Neural crest cell (in vitro differentiated cells): ENCODE measurements at regions not wholly inside any gene's neighbourhood (a gene's known extent, or its start where the extent isn't known, plus 50 kb on each side); places are given as distances from the start of the nearest gene placed in this dataset.

Experiments used
- DNase-seq: peaks from one replicate; pipeline ENCODE4 v3.0.0; 2021; ENCODE audit warnings: low read depth, mixed read lengths, low spot score
- H3K27ac Mint-ChIP-seq: one replicate; pipeline ENCODE4 v1.8.0; 2021; ENCODE audit warnings: mild to moderate bottlenecking, mixed read lengths; ENCODE audit not compliant: unreplicated experiment
- H3K27me3 Mint-ChIP-seq: 2 replicates; pipeline ENCODE4 v1.8.0; 2021; ENCODE audit warnings: low read depth, mild to moderate bottlenecking, mixed read lengths
- H3K36me3 Mint-ChIP-seq: 2 replicates; pipeline ENCODE4 v1.8.0; 2021; ENCODE audit warnings: low read depth, mild to moderate bottlenecking, mixed read lengths
- H3K4me1 Mint-ChIP-seq: 2 replicates; pipeline ENCODE4 v1.8.0; 2021; ENCODE audit warnings: mixed read lengths
- H3K4me3 Mint-ChIP-seq: one replicate; pipeline ENCODE4 v1.8.0; 2021; ENCODE audit warnings: mild to moderate bottlenecking, mixed read lengths
- H3K9me3 Mint-ChIP-seq: 2 replicates; pipeline ENCODE4 v1.8.0; 2021; ENCODE audit warnings: mixed read lengths
- TF ChIP-seq, protein P1 (sequence below): fragments of 200-600 bp; sonication (generic); conservative IDR thresholded peaks from 2 replicates; pipeline ENCODE4 v1.5.0; 2021; ENCODE audit warnings: antibody characterized with exemption, mild to moderate bottlenecking

- TF ChIP-seq, protein P1, sequence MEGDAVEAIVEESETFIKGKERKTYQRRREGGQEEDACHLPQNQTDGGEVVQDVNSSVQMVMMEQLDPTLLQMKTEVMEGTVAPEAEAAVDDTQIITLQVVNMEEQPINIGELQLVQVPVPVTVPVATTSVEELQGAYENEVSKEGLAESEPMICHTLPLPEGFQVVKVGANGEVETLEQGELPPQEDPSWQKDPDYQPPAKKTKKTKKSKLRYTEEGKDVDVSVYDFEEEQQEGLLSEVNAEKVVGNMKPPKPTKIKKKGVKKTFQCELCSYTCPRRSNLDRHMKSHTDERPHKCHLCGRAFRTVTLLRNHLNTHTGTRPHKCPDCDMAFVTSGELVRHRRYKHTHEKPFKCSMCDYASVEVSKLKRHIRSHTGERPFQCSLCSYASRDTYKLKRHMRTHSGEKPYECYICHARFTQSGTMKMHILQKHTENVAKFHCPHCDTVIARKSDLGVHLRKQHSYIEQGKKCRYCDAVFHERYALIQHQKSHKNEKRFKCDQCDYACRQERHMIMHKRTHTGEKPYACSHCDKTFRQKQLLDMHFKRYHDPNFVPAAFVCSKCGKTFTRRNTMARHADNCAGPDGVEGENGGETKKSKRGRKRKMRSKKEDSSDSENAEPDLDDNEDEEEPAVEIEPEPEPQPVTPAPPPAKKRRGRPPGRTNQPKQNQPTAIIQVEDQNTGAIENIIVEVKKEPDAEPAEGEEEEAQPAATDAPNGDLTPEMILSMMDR, result peak; percentile 62
- H3K4me3 Mint-ChIP-seq, result no peak overlapping the region
- no peaks in the 10 kb centered on the region for H3K36me3 Mint-ChIP-seq
- no peaks in the 10 kb centered on the region for H3K9me3 Mint-ChIP-seq
- H3K27me3 Mint-ChIP-seq, result no peaks in the 10 kb centered on the region
- H3K4me1 Mint-ChIP-seq, result peaks cover 12% of the 10 kb centered on the region
- peak; percentile 15 for DNase-seq
- H3K27ac Mint-ChIP-seq, result no peak overlapping the region
These were observed 575.8 kb downstream of the TOX3 start for GRCh38 chr16:51971184-51971583.

- Mint-ChIP-seq H3K36me3 (no peaks in the 10 kb centered on the region), H3K4me3 (no peak overlapping the region), H3K27ac (no peak overlapping the region), H3K27me3 (peaks cover 4% of the 10 kb centered on the region), H3K9me3 (peaks cover 2% of the 10 kb centered on the region), H3K4me1 (peaks cover 12% of the 10 kb centered on the region)
- no peak for DNase-seq
- TF ChIP-seq, protein P1, result no peak
These were observed 578.2 kb downstream of the TOX3 start for GRCh38 chr16:51968749-51969148.

DNA sequence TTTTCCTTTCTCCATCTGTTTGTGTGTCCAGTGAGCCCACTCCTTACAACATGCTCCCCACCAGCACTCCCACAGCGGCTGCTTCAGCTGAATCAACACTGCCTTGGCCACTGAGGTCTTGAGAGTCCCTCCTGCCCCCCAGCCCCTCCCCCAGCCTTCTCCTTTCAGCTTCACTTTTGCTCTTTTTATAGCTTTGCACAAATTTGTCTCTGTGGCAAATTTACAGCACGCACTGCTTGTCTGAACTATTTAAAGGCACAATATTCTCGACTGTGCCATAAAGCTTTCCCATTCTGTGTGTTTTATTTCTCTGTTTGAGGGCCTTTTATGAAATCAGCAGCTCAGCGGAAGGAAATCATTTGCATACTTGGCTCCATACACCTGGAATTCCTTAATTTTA, 579.3 kb downstream of the TOX3 start:
- Mint-ChIP-seq H3K9me3 (peaks cover 2% of the 10 kb centered on the region), H3K27me3 (peaks cover 4% of the 10 kb centered on the region), H3K4me3 (no peak overlapping the region), H3K27ac (no peak overlapping the region), H3K4me1 (peaks cover 12% of the 10 kb centered on the region), H3K36me3 (no peaks in the 10 kb centered on the region)
- DNase-seq, result no peak
- TF ChIP-seq, protein P1, result no peak

DNA sequence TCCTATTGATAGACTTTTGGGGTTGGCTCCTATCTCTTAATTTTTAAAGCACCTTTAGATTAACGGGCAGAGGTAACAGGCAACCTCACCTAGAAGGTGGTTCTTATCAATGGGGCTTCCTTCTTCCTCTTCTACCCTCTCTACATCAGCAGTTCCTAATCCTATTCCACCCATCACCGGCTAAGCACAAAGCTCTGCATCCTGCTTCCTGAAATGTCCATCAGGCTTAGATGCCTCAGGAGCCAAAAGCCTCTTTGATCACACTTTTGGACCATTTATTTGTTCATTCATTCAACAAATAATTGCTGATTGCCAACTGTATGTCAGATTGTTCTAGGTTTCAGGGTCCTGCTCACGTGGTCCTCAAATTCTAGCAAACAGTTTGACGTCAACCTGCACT, 586.0 kb downstream of the TOX3 start:
- H3K27ac Mint-ChIP-seq, result no peak overlapping the region
- DNase-seq, result no peak
- TF ChIP-seq, protein P1, result no peak
- H3K9me3 Mint-ChIP-seq, result peaks cover 2% of the 10 kb centered on the region
- no peaks in the 10 kb centered on the region for H3K4me1 Mint-ChIP-seq
- H3K4me3 Mint-ChIP-seq, result no peak overlapping the region
- H3K36me3 Mint-ChIP-seq, result no peaks in the 10 kb centered on the region
- peaks cover 4% of the 10 kb centered on the region for H3K27me3 Mint-ChIP-seq

DNA sequence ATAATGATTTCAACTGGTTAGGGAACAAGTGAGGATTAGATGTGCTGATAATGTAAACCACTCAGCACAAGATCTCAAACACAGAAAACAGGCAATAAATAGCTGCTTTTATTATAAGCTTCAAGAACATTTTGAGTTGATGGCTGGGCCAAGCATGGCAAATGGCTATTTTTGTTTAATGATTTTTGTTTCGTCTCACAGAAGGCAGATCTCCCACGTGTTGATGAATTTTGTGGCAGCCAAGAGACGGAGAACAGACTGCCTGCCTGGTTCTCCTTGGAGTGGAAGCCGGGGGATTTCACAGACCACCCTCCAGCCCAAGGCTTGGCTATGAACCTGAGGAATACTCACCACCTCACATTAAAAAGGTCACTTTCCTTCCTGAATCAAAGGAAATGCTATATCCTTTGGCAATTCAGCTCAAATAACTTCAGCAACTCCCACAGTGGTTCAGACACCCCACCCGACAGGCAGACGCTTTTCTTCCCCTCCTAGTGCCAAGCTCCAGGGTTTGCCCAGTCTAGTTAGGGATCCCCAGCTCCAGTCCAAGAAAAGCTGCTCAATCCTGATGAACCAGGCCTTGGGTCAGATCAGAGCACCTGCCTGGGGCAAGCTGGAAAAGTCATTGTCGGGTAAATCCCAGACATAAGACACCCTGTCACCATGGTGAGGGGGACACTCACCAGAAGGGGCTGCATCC, 593.5 kb downstream of the TOX3 start:
- Mint-ChIP-seq H3K27ac (no peak overlapping the region), H3K27me3 (no peaks in the 10 kb centered on the region), H3K4me3 (no peak overlapping the region), H3K4me1 (peaks cover 16% of the 10 kb centered on the region), H3K9me3 (no peaks in the 10 kb centered on the region), H3K36me3 (no peaks in the 10 kb centered on the region)
- TF ChIP-seq, protein P1, result no peak
- DNase-seq, result no peak
